ENCODE measurements at regions not wholly inside any gene's neighbourhood (a gene's known extent, or its start where the extent isn't known, plus 50 kb on each side); places are given as distances from the start of the nearest gene placed in this dataset.
"Not testable (repeated sequence)": the region's sequence is repeated elsewhere in the genome, so short reads cannot be mapped to it uniquely, and the experiment has no call there.

DNA sequence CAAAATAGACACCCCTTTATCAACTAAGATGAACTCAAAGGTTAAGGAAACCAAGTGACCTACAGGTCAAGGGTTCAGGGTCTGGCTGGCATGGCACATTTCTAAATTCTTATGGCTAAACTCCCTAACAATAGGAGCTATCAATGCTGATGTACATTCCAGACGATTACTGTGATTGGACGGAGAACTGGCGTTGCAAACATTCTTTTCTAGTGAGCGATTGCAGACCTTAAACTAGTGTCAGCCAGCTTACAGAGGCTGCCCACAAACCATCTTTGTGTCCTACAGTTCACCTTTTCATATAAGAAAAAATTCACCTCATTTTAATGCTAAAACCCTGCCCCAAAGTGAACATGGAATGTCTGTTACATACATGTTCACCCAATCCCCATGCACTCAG, 382.9 kb downstream of the MAT2B start:
- no peak for DNase-seq (ENCODE audit: extremely low read depth, low read depth)
- TF ChIP-seq, protein P1, sequence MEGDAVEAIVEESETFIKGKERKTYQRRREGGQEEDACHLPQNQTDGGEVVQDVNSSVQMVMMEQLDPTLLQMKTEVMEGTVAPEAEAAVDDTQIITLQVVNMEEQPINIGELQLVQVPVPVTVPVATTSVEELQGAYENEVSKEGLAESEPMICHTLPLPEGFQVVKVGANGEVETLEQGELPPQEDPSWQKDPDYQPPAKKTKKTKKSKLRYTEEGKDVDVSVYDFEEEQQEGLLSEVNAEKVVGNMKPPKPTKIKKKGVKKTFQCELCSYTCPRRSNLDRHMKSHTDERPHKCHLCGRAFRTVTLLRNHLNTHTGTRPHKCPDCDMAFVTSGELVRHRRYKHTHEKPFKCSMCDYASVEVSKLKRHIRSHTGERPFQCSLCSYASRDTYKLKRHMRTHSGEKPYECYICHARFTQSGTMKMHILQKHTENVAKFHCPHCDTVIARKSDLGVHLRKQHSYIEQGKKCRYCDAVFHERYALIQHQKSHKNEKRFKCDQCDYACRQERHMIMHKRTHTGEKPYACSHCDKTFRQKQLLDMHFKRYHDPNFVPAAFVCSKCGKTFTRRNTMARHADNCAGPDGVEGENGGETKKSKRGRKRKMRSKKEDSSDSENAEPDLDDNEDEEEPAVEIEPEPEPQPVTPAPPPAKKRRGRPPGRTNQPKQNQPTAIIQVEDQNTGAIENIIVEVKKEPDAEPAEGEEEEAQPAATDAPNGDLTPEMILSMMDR (IDR thresholded peaks at IDR 0.05; ENCODE audit: low read depth, low read length) = no peak

DNA sequence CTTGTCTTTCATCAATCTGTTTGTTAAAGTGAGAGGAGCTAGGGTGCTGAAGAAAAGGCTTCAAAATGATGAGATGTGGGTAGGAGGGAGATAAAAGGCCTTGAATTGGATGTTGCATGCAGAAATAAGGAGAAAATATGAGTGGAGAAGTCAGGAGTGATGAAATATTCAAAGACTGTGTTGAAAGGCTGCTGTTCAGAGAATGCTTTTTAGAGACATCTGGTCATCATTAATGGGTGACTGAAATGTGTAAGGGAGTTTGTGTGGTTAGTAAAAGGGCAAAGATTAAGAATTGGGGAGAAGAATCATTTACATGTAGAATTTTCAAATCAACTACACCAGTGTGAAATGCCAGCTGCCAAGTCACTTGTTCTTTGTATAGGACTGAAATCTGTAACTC, 383.9 kb downstream of the MAT2B start:
- TF ChIP-seq, protein P1 (IDR thresholded peaks at IDR 0.05; ENCODE audit: low read depth, low read length) = no peak
- DNase-seq (ENCODE audit: extremely low read depth, low read depth) = peak; percentile 38

DNA sequence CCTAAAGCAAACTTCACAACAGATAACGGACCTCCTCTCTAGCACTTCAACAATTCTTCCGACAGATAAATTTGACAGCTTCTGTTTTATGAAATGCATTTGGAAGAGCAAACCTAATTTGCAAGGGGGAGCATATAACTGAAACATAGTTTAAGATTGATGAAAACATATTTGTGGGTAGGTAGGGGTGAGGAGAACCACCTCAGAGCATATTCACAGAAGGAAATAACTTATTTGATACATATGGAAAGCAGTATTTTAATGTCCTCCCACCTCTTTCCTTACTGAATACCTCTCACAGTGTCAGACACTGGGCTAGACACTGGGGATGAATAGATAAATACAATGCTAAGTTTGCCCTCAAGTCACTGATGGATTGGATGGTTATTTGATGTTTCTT, 384.8 kb downstream of the MAT2B start:
- no peak for DNase-seq (ENCODE audit: extremely low read depth, low read depth)
- TF ChIP-seq, protein P1 (IDR thresholded peaks at IDR 0.05; ENCODE audit: low read depth, low read length) = no peak

DNA sequence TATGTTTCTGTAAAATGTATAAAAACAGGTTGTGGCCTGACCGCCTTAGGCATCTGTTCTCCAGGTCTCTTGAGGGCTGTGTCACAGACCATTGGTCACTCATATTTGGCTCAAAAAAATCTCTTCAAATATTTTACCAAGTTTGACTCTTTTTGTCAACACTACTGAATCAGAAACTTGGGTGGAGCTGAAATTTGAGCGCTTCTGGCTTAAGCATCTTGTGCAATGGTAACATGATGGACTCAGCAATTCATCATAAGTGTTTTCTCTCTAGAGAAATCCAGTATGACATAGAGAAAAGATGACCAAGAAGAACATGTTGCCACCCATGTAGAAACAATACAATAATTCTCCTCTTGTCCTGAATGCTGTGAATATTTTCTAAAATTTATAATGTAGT, 387.9 kb downstream of the MAT2B start:
- no peak for DNase-seq (ENCODE audit: extremely low read depth, low read depth)
- TF ChIP-seq, protein P1 (IDR thresholded peaks at IDR 0.05; ENCODE audit: low read depth, low read length) = no peak

DNA sequence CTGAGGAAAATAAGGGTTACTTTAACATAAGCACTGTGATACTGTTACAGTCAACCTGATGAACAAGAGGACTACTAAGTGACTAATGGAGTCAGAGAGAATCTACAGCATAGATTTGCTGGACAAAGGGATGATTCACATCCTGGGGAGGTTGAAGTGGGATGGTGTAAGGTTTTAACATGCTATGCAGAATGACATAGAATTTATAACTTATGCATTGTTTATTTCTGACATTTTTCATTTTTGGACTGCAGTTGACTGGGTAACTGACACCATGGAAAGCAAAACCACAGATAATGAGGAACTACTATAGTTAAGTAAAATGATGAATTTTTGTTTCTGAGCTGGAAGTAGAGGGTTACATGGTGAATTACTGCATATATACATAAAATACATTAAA, 389.2 kb downstream of the MAT2B start:
- TF ChIP-seq, protein P1 (IDR thresholded peaks at IDR 0.05; ENCODE audit: low read depth, low read length) = no peak
- DNase-seq (ENCODE audit: extremely low read depth, low read depth) = no peak

DNA sequence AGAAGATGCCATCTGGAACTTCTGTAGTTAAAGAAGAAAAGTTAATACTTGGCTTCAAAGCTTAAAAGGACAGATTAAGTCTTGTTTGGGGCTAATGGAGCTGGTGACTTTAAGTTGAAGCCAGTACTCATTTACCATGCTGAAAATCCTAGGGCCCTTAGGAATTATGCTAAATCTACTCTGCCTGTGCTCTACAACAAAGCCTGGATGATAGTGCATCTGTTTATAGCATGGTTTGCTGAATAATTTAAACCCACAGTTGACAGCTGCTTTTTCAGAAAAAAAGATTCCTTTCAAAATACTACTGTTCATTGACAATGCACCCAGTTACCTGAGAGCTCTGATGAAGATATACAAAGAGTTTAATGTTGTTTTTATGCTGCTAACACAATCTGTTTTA, 393.5 kb downstream of the MAT2B start:
- TF ChIP-seq, protein P1 (IDR thresholded peaks at IDR 0.05; ENCODE audit: low read depth, low read length) = no peak
- no peak for DNase-seq (ENCODE audit: extremely low read depth, low read depth)

DNA sequence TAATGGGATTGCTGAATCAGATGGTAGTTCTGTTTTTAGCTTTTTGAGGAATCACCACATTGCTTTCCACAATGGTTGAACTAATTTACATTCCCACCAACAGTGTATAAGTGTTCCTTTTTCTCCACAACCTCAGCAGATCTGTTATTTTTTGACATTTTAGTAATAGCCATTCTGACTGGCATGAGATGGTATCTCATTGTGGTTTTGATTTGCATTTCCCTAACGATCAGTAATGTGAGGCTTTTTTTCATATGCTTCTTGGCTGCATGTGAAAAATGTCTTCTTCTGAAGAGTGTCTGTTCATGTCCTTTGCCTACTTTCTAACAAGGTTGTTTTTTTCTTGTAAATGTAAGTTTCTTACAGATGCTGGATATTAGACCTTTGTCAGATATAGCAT, 402.4 kb downstream of the MAT2B start:
- DNase-seq (ENCODE audit: extremely low read depth, low read depth) = not testable (repeated sequence)

DNA sequence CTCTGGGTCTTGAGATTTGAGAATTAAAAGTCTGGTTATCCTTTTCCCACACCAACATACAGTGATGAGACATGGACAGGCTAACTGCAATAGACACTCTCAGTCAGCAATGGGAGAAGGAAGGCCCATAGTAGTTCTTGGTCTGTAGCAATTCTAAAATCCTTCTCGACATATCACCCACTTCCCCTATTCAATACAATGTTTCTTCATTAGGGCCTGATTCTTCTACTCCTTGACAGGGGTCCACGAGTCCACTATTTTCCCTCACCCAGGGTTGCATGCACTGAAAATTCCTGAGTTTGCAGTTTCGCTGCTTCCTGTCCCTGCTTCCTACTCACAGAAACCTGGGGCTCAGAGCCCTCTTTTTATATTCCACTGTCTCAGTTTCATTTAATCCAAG, 402.8 kb downstream of the MAT2B start:
- DNase-seq (ENCODE audit: extremely low read depth, low read depth) = no peak
- TF ChIP-seq, protein P1 (IDR thresholded peaks at IDR 0.05; ENCODE audit: low read depth, low read length) = no peak
